Spleen (tissue), 7 donors: ENCODE measurements at regions not wholly inside any gene's neighbourhood (a gene's known extent, or its start where the extent isn't known, plus 50 kb on each side); places are given as distances from the start of the nearest gene placed in this dataset.

Source experiments
- POLR2A ChIP-seq, 3 donors: fragments of 450-650 bp; IDR thresholded peaks; one replicate each; pipeline ENCODE4 v1.5.1; 2017; ENCODE audit warnings: antibody characterized with exemption in 3 of 3, mild to moderate bottlenecking in 1 of 3
- POLR2AphosphoS5 ChIP-seq, 3 donors: sonication (generic); formaldehyde crosslinking; IDR thresholded peaks; one replicate each; pipeline ENCODE4 v1.5.1; 2017; ENCODE audit warnings: antibody characterized with exemption in 3 of 3
- TF ChIP-seq, protein P1 (sequence below), 11 experiments: fragments of 200-600 bp in 7 of 11; fragments of 450-650 bp in 4 of 11; sonication (generic) in 4 of 11; IDR thresholded peaks in 8 of 11; conservative IDR thresholded peaks in 3 of 11; 1 replicate in 7 of 11; 2 replicates in 4 of 11; pipeline versions ENCODE4 v1.4.0 to v1.8.0; 2016 to 2021; ENCODE audit warnings: antibody characterized with exemption in 11 of 11, inconsistent platforms in 4 of 11, mild to moderate bottlenecking in 1 of 11
- donor health status: DM: no; HTN: no; CAD: no; lungs with moderate emphysema.
- donor health status: DM: no; HTN: no; CAD: no.
- donor health status: DM: no; HTN: no; CAD: no.

DNA sequence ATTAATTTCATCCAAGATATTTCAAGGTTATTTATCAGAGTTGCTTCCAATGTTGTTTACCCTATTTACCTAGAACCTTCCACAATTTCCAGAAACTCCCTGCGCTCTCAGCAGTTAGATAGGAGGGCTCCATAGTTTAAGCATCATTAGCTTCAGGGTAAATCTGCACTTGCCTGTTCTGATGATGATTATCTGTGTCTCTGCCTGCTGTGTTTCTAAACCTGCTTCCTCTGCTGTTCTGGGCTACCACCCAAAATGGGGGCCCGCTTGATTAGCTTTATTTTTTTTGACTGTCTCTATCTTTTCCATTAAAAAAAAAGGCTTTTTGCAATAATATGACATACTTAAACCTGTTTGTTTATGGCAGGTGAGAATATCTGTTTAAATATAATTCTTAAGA is 472.4 kb downstream of the DIPK2A start:
- TF ChIP-seq, protein P1, sequence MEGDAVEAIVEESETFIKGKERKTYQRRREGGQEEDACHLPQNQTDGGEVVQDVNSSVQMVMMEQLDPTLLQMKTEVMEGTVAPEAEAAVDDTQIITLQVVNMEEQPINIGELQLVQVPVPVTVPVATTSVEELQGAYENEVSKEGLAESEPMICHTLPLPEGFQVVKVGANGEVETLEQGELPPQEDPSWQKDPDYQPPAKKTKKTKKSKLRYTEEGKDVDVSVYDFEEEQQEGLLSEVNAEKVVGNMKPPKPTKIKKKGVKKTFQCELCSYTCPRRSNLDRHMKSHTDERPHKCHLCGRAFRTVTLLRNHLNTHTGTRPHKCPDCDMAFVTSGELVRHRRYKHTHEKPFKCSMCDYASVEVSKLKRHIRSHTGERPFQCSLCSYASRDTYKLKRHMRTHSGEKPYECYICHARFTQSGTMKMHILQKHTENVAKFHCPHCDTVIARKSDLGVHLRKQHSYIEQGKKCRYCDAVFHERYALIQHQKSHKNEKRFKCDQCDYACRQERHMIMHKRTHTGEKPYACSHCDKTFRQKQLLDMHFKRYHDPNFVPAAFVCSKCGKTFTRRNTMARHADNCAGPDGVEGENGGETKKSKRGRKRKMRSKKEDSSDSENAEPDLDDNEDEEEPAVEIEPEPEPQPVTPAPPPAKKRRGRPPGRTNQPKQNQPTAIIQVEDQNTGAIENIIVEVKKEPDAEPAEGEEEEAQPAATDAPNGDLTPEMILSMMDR (IDR thresholded peaks at IDR 0.05 in 8 of 11, conservative IDR thresholded peaks at IDR 0.05 in 3 of 11): no peak
- TF ChIP-seq POLR2A (IDR thresholded peaks at IDR 0.05) (no peak), POLR2AphosphoS5 (IDR thresholded peaks at IDR 0.05) (no peak)
